ENCODE measurements at regions not wholly inside any gene's neighbourhood (a gene's known extent, or its start where the extent isn't known, plus 50 kb on each side); places are given as distances from the start of the nearest gene placed in this dataset.

- no peak for TF ChIP-seq REST (IDR thresholded peaks at IDR 0.05; ENCODE audit: low read depth)
- no peak for TF ChIP-seq YY1 (IDR thresholded peaks at IDR 0.05; ENCODE audit: extremely low read depth, insufficient replicate concordance, low read depth, low read length)
- TF ChIP-seq CTCF (IDR thresholded peaks at IDR 0.05 in 2 of 3, conservative IDR thresholded peaks at IDR 0.05 in 1 of 3; ENCODE audit: borderline replicate concordance in 1 of 3, insufficient read depth in 1 of 3, low read depth in 2 of 3, low read length in 2 of 3) = no peak
- TF ChIP-seq FOSL1 (IDR thresholded peaks at IDR 0.05; ENCODE audit: low read depth) = no peak
- TF ChIP-seq ZFX (IDR thresholded peaks at IDR 0.05) = no peak
- TF ChIP-seq CEBPB (IDR thresholded peaks at IDR 0.05; ENCODE audit: low read depth) = no peak
- no peak for TF ChIP-seq POLR2A (IDR thresholded peaks at IDR 0.05; ENCODE audit: borderline replicate concordance, extremely low read depth, insufficient read depth, insufficient read length)
- TF ChIP-seq RAD21 (IDR thresholded peaks at IDR 0.05; ENCODE audit: low read depth) = no peak
- no peak for TF ChIP-seq ZNF274 (IDR thresholded peaks at IDR 0.05; ENCODE audit: low read depth, low read length)
- no peak for TF ChIP-seq POLR2AphosphoS5 (IDR thresholded peaks at IDR 0.05; ENCODE audit: low read depth, low read length)
Observed at GRCh38 chr6:99819853-99820252, 174.2 kb downstream of the MCHR2 start.

All from HCT116 (cell line).